ENCODE measurements at regions not wholly inside any gene's neighbourhood (a gene's known extent, or its start where the extent isn't known, plus 50 kb on each side); places are given as distances from the start of the nearest gene placed in this dataset.
"Not testable (repeated sequence)": the region's sequence is repeated elsewhere in the genome, so short reads cannot be mapped to it uniquely, and the experiment has no call there.

GRCh38 chr20:29031262-29031982 lies 2226.0 kb upstream of the DEFB115 start:
- FAIRE-seq; DNase-seq (ENCODE audit: low spot score): not testable (repeated sequence)

DNA sequence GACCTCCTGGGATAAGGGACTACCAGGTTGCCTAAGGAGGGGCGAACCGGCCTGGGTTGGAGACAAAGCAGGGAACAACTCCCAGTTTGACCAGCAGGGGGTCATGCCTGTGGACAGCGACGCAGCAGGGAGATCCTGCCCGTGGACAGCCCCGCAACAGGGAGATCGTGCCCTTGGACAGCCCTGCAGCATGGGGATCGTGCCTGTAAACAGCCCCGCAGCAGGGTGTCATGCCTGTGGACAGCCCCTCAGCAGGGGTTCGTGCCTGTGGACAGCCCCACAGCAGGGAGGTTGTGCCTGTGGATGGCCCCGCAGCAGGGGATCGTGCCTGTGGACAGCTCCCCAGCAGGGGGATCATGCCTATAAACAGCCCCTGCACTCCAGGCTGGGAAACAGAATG lies 2213.2 kb upstream of the DEFB115 start:
- not testable (repeated sequence) for FAIRE-seq; DNase-seq (ENCODE audit: low spot score)

DNA sequence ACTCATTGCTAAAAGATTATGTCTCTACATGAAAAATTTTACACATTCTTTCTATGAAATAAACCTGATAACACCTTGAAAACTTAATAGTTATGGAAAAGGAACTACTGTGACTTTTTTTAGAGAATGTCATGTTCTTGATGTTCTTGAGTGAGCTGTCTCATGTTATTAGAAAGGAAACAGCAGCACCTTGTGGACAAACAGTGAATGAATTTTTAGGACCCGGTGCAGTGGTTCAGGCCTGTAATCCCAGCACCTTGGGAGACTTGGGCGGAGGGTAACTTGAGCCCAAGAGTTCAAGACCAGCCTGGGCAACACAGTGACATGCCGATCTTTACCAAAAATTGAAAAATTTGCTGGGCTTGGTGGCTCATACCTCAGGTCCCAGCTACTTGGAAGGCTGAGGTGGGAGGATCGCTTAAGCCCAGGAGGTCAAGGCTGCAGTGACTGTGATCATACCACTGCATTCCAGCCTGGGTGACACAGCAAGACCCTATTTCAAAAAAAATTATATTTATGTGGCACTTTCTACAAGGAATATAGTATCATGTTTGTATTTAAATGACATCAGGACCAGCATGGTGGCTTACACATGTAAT lies 2207.4 kb upstream of the DEFB115 start:
- peak; percentile 26 for DNase-seq (ENCODE audit: low spot score)
- FAIRE-seq, result not testable (repeated sequence)

DNA sequence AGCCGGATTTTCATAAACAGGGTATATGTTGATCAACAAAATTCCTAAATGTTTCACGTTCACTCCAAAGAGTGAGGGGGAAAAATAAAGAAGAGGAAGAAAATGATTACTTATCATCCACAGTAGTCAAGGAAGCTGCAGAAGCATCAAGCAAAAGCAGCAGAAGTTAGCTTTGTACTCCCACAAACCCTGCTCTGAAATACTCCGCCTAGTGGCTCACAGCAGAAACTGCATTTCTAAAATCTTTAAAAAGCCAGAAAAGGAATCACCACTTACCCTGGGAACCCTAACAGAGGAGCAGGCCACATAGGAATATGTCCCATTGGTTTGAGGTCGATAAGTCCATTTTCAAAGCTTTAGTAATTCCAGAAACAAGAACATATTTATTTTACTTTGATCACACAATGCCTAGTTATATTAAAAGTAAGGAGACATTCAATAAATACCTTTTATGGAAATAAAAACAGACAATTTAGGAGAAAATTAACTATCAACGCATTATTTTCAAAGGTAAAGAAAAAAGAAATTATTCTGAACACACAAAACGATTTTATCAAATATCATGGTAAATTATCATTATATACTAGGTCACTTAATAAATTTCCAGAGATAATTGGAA lies 2199.5 kb upstream of the DEFB115 start:
- DNase-seq (ENCODE audit: low spot score), result peak; percentile 47
- not testable (repeated sequence) for FAIRE-seq

- FAIRE-seq; DNase-seq (ENCODE audit: low spot score): not testable (repeated sequence)
These were observed 2195.0 kb upstream of the DEFB115 start for GRCh38 chr20:29062451-29062850.

DNA sequence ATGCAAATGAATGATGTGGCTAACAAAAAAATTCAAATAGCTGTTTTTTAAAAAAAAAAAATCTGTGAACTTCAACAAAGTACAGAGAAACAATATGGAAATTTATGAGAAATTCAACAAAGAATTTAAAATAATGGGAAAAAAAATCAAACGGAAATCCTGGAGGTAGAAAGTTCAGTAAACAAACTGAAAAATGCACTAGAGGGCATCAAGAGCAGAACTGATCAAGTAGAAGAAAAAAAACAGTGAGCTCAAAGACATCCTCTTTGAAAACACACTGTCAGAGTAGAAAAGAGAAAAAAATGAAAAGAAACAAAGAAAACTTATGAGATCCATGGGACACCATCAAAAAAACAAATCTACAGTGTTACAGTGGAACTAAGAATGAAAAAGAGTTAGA lies 2191.1 kb upstream of the DEFB115 start:
- DNase-seq (ENCODE audit: low spot score), result not testable (repeated sequence)

GRCh38 chr20:29073640-29074039 lies 2183.8 kb upstream of the DEFB115 start:
- DNase-seq (ENCODE audit: low spot score); FAIRE-seq: not testable (repeated sequence)

More for the DNA sequence above, 2191.1 kb upstream of the DEFB115 start:
- not testable (repeated sequence) for FAIRE-seq

- DNase-seq (ENCODE audit: low spot score) (peak; percentile 71), FAIRE-seq (no peak)
These were observed 2177.4 kb upstream of the DEFB115 start for GRCh38 chr20:29079769-29080690.

DNA sequence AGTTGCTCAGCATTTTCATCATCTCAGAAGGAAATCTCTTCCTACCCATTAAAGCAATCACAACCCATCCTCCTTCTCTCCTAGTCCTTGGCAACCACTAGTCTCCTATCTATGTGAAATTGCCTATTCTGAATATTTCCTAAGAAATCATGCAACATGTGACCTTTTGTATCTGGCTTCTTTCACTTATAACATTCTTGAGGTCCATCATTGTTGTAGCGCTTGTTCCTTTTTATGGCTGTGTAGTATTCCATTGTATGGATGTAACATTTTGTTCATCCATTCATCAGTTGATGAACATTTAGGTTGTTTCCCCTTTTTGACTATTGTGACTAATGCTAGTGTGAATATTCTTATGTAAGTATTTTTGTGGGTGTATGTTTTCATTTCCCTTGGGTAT lies 2175.8 kb upstream of the DEFB115 start:
- FAIRE-seq; DNase-seq (ENCODE audit: low spot score): not testable (repeated sequence)

DNA sequence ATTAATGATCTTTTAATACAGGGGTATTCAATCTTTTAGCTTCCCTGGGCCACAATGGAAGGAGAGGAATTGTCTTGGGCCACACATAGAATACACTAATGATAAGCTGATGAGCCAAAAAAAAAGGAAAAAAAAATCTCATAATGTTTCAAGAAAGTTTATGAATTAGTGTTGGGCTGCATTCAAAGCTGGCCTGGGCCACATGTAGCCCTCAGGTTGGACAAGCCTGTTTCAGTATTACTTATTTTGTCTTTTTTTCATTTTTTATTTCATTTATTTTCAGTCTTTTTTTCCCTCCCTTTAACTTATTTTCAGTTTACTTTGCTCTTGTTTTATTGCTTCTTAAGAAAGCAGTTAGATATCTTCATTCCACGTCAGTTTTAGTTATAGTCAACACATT lies 2171.8 kb upstream of the DEFB115 start:
- FAIRE-seq (no peak), DNase-seq (ENCODE audit: low spot score) (peak; percentile 16)

DNA sequence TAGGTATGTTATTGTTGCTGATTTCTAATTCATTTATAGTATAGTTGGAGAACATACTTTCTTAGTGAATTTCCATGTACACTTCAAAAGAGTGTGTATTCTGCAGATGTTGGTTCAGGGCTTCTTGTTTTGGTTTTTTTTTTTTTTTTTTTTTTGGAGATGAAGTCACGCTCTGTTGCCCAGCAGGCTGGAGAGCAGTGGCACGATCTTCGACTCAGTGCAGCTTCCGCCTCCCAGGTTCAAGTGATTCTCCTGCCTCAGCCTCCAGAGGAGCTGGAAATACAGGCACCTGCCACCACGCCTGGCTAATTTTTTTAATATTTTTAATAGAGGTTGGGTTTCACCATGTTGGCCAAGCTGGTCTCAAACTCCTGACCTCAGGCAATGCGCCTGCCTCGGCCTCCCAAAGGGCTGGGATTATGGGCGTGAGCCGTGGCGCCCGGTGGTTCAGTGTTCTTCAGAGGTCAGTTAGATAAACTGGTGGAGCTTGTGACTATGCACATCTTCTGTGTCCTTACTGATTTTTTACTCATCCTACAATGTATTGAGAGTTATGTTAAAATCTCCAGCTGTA lies 2171.2 kb upstream of the DEFB115 start:
- FAIRE-seq; DNase-seq (ENCODE audit: low spot score): not testable (repeated sequence)

GRCh38 chr20:29086938-29087337 lies 2170.5 kb upstream of the DEFB115 start:
- no peak for DNase-seq (ENCODE audit: low spot score)
- no peak for FAIRE-seq

DNA sequence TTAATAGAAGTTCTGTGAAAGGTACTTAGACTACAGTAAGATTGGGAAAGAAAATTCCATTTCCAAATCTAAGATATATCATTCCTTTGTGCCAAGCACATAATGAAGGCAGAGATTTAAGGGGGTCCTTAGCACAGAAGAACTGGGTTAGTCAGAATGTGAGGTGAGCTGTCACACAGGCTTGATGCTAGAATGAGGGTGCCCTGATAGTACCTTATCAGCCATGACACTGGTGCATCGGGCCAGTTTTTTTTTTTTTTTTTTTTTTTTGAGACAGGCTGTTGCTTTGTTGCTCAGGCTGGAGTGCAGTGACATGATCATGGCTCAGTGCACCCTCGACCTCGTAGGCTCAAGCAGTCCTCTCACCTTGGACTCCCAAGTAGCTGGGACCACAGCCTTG lies 2169.6 kb upstream of the DEFB115 start:
- not testable (repeated sequence) for DNase-seq (ENCODE audit: low spot score); FAIRE-seq

- not testable (repeated sequence) for FAIRE-seq; DNase-seq (ENCODE audit: low spot score)
These were observed 2169.0 kb upstream of the DEFB115 start for GRCh38 chr20:29088472-29088871.

GRCh38 chr20:29089409-29089808 lies 2168.1 kb upstream of the DEFB115 start:
- not testable (repeated sequence) for DNase-seq (ENCODE audit: low spot score); FAIRE-seq

DNA sequence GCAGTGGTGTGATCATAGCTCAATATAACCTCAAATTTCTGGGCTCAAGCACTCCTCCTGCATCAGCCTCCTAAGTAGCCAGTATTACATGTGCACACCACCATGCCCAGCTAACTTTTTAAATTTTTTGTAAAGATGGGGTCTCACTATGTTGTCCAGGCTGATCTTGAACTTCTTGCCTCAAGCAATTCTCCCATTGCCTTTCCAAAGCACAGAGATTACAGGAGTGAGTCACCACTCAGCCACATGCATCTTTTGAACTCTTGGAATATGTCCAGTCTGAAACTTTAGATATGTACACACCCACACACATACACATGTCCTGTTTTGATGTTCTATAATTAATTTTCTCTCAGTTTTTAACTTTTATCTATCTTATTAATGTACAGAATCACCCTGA lies 2163.5 kb upstream of the DEFB115 start:
- FAIRE-seq; DNase-seq (ENCODE audit: low spot score): not testable (repeated sequence)

GRCh38 chr20:29096695-29097094 lies 2160.8 kb upstream of the DEFB115 start:
- FAIRE-seq, result not testable (repeated sequence)

GRCh38 chr20:29107884-29108283 lies 2149.6 kb upstream of the DEFB115 start:
- not testable (repeated sequence) for FAIRE-seq; DNase-seq (ENCODE audit: low spot score)

More at GRCh38 chr20:29096695-29097094, 2160.8 kb upstream of the DEFB115 start:
- DNase-seq (ENCODE audit: low spot score), result not testable (repeated sequence)

GRCh38 chr20:29109386-29109785 lies 2148.1 kb upstream of the DEFB115 start:
- not testable (repeated sequence) for FAIRE-seq; DNase-seq (ENCODE audit: low spot score)

GRCh38 chr20:29115097-29115496 lies 2142.4 kb upstream of the DEFB115 start:
- DNase-seq (ENCODE audit: low spot score); FAIRE-seq: not testable (repeated sequence)

Data from RCC 7860 (cell line).